Natural killer cell (primary cell): ENCODE measurements at regions not wholly inside any gene's neighbourhood (a gene's known extent, or its start where the extent isn't known, plus 50 kb on each side); places are given as distances from the start of the nearest gene placed in this dataset.
A peak's percentile ranks its signal among the peaks of the same experiment; 100 is the strongest.

Experiments
- ATAC-seq, 3 donors: fragments of 150-1000 bp in 2 of 3; fragments of 200-7000 bp in 1 of 3; cut with Tn5 transposase; 1 replicate in 1 of 3; 2 replicates in 2 of 3; pipeline ENCODE4 v1.10.0; 2021; ENCODE audit warnings: mild to moderate bottlenecking in 2 of 3, moderate library complexity in 2 of 3
- DNase-seq, 2 donors: peaks; one replicate each; pipeline versions ENCODE4 v3.0.0 to v3.0.0-alpha.2; 2013 to 2021; ENCODE audit warnings: mixed read lengths in 1 of 2
- H3K27ac ChIP-seq: one replicate; pipeline ENCODE4 v1.5.1; 2013; ENCODE audit warnings: mild to moderate bottlenecking, low read length
- H3K27me3 ChIP-seq: one replicate; pipeline ENCODE4 v1.6.1; 2013; ENCODE audit warnings: low read length; ENCODE audit not compliant: control insufficient read depth, insufficient read depth
- H3K36me3 ChIP-seq: one replicate; pipeline ENCODE4 v1.6.1; 2013; ENCODE audit warnings: low read length; ENCODE audit not compliant: control insufficient read depth, insufficient read depth
- H3K4me1 ChIP-seq: one replicate; pipeline ENCODE4 v1.6.1; 2013; ENCODE audit warnings: low read length; ENCODE audit not compliant: control insufficient read depth, insufficient read depth
- H3K4me3 ChIP-seq: one replicate; pipeline ENCODE4 v1.5.1; 2013; ENCODE audit warnings: low read length
- H3K9me3 ChIP-seq: one replicate; pipeline ENCODE4 v1.6.1; 2013; ENCODE audit warnings: low read length; ENCODE audit not compliant: control insufficient read depth, insufficient read depth
- H3K27ac Mint-ChIP-seq, 2 donors: one replicate each; pipeline ENCODE4 v1.8.0; 2022; ENCODE audit warnings: mild to moderate bottlenecking in 2 of 2, mixed read lengths in 2 of 2, moderate library complexity in 1 of 2
- H3K27me3 Mint-ChIP-seq, 2 donors: one replicate each; pipeline ENCODE4 v1.8.0; 2022; ENCODE audit warnings: low read depth in 2 of 2, mixed read lengths in 2 of 2
- H3K36me3 Mint-ChIP-seq: one replicate; pipeline ENCODE4 v1.8.0; 2022; ENCODE audit warnings: mixed read lengths
- H3K4me1 Mint-ChIP-seq, 2 donors: one replicate each; pipeline ENCODE4 v1.8.0; 2022; ENCODE audit warnings: mixed read lengths in 2 of 2
- H3K4me3 Mint-ChIP-seq: one replicate; pipeline ENCODE4 v1.8.0; 2022; ENCODE audit warnings: mild to moderate bottlenecking, moderate library complexity, mixed read lengths
- H3K9me3 Mint-ChIP-seq, 2 donors: one replicate each; pipeline ENCODE4 v1.8.0; 2022; ENCODE audit warnings: mixed read lengths in 2 of 2
- WGBS: methylation state at CpG from one replicate; pipeline ENCODE4 v1.1.7; 2013; ENCODE audit warnings: missing lambda C conversion rate; ENCODE audit not compliant: insufficient coverage; 5-methylcytosine and 5-hydroxymethylcytosine counted together
- intact Hi-C: fragments of 100-400 bp; cut with micrococcal nuclease; formaldehyde crosslinking; loops from one replicate; pipeline ENCODE4 v1.14.2; 2022
- TF ChIP-seq, protein P1 (sequence below): fragments of 200-600 bp; IDR thresholded peaks from one replicate; pipeline ENCODE4 v1.8.0; 2022; ENCODE audit warnings: antibody characterized with exemption

DNA sequence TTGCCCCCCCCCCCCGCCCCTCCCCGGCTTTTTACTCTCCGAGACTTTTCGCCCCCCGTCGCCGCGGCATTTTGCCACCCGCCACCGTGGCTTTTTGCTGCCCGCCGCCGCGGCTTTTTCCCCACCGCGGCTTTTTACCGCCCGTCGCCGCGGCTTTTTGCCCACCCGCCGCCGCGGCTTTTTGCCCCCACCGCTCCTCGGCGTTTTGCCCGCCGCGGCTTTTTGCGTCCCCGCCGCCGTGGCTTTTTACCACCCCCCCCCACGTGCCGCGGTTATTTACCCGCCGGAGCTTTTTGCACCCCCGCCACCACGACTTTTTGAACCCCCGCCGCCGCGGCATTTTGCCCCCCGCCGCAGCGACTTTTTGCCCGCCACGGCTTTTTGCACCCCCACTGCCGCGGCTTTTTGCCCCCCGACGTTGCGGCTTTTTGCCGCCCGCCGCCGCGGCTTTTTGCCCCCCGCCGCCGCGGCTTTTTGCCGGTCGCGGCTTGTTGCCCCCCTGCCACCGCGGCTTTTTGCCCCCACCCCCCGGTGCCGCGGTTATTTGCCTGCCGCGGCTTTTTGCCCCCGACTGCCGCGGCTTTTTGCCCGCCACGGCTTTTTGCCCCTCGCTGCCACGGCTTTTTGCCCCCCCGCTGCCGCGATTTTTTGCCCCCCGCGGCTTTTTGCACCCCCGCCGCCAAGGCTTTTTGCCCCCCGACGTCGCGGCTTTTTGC lies 461.1 kb downstream of the ZNF33B start:
- Mint-ChIP-seq H3K27ac (no peak overlapping the region), H3K4me3 (no peak overlapping the region), H3K9me3 (peaks cover 4 to 8% of the 10 kb centered on the region in 2 donors), H3K36me3 (peaks cover 20% of the 10 kb centered on the region), H3K4me1 (no peaks in the 10 kb centered on the region), H3K27me3 (peaks cover 24 to 27% of the 10 kb centered on the region in 2 donors)
- DNase-seq = peak in 1 of 2 donors; percentile 4
- H3K27me3 ChIP-seq = peaks cover 6% of the 10 kb centered on the region
- H3K4me3 ChIP-seq = no peak overlapping the region
- no peaks in the 10 kb centered on the region for H3K36me3 ChIP-seq
- TF ChIP-seq, protein P1, sequence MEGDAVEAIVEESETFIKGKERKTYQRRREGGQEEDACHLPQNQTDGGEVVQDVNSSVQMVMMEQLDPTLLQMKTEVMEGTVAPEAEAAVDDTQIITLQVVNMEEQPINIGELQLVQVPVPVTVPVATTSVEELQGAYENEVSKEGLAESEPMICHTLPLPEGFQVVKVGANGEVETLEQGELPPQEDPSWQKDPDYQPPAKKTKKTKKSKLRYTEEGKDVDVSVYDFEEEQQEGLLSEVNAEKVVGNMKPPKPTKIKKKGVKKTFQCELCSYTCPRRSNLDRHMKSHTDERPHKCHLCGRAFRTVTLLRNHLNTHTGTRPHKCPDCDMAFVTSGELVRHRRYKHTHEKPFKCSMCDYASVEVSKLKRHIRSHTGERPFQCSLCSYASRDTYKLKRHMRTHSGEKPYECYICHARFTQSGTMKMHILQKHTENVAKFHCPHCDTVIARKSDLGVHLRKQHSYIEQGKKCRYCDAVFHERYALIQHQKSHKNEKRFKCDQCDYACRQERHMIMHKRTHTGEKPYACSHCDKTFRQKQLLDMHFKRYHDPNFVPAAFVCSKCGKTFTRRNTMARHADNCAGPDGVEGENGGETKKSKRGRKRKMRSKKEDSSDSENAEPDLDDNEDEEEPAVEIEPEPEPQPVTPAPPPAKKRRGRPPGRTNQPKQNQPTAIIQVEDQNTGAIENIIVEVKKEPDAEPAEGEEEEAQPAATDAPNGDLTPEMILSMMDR = no peak
- intact Hi-C loops = no loop called here
- H3K9me3 ChIP-seq = no peaks in the 10 kb centered on the region
- ATAC-seq = no peak
- peaks cover 3% of the 10 kb centered on the region for H3K4me1 ChIP-seq
- no peak overlapping the region for H3K27ac ChIP-seq
- WGBS = 15% methylated on average over 83 of the region's 93 CpGs

DNA sequence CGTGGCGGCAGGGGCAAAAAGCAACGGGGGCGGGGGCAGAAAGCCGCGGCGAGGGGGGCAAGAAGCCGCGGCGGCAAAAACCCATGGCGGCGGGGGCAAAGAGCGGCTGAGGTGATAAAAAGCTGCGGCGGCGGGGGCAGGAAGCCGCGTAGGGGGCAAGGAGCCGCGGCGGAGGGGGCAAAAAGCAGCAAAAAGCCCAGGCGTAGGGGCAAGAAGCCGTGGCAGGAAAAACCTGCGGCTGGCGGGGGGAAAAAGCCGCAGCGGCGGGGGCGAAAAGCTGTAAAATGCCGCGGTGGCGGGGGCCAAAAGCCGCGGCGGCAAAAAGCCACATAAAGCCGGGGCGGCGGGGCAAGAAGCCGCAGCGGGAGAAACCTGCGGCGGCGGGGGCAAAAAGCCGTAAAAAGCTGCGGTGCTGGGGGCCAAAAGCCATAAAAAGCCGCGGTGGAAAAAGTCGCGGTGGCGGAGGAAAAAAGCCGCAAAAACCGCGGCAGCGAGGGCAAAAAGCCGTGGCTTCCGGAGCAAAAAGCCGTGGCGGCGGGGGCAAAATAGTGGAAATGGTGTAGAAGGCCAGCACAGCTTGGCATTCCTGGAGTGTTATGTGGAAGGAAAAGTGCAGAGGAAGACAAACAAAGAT lies 487.8 kb downstream of the ZNF33B start:
- no peaks in the 10 kb centered on the region for H3K4me1 ChIP-seq
- no peaks in the 10 kb centered on the region for H3K36me3 ChIP-seq
- H3K4me3 ChIP-seq = no peak overlapping the region
- TF ChIP-seq, protein P1 = no peak
- WGBS = 64% methylated on average over 59 of the region's 59 CpGs
- peaks cover 8 to 20% of the 10 kb centered on the region in 2 donors for H3K9me3 Mint-ChIP-seq
- no peak for ATAC-seq
- intact Hi-C loops = no loop called here
- no peak overlapping the region for H3K4me3 Mint-ChIP-seq
- H3K27ac Mint-ChIP-seq = no peak overlapping the region
- no peaks in the 10 kb centered on the region for H3K27me3 Mint-ChIP-seq
- no peaks in the 10 kb centered on the region for H3K27me3 ChIP-seq
- H3K36me3 Mint-ChIP-seq = peaks cover 18% of the 10 kb centered on the region
- no peak for DNase-seq
- peaks cover 29% of the 10 kb centered on the region for H3K9me3 ChIP-seq
- H3K4me1 Mint-ChIP-seq = no peaks in the 10 kb centered on the region
- H3K27ac ChIP-seq = no peak overlapping the region

DNA sequence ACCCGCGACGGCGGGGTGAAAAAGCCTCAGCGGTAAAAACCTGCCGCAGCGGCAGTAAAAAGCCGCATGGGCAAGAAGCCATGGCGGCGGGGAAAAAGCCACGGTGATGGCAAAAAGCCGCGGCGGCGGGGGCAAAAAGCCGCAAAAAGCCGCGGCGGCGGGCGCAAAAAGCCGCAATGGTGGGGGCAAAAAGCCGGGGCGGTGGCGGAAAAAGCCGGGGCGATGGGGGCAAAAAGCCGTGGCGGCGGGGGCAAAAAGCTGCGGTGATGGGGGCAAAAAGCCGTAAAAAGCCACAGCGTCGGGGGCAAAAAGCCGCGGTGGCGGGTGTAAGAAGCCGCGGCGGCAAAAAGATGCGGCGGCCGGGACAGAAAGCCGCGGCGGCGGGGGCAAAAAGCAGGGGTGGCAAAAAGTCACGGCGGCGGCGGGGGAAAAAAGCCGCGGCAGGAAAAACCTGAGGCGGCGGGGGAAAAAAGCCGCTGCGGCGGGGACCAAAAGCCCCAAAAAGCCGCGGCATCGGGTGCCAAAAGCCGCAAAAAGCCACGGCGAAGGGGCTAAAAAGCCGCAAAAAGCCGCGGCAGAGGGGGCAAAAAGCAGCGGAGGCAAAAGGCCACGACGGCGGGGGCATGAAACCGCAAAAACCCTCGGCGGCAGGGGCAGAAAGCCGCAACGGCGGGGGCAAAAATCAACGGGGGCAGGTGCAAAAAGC lies 488.5 kb downstream of the ZNF33B start:
- Mint-ChIP-seq H3K9me3 (peaks cover 4 to 16% of the 10 kb centered on the region in 2 donors), H3K4me1 (no peaks in the 10 kb centered on the region), H3K4me3 (no peak overlapping the region), H3K27ac (no peak overlapping the region), H3K27me3 (no peaks in the 10 kb centered on the region), H3K36me3 (peaks cover 12% of the 10 kb centered on the region)
- Histone ChIP-seq H3K27ac (no peak overlapping the region), H3K4me1 (no peaks in the 10 kb centered on the region), H3K9me3 (peaks cover 29% of the 10 kb centered on the region), H3K4me3 (no peak overlapping the region), H3K27me3 (no peaks in the 10 kb centered on the region), H3K36me3 (no peaks in the 10 kb centered on the region)
- TF ChIP-seq, protein P1 = no peak
- intact Hi-C loops = no loop called here
- DNase-seq (no peak), ATAC-seq (no peak)
- whole genome bisulfite sequencing = 69% methylated on average over 78 of the region's 78 CpGs
